HG02885 (cell line): ENCODE measurements at regions not wholly inside any gene's neighbourhood (a gene's known extent, or its start where the extent isn't known, plus 50 kb on each side); places are given as distances from the start of the nearest gene placed in this dataset.
"Not testable (repeated sequence)": the region's sequence is repeated elsewhere in the genome, so short reads cannot be mapped to it uniquely, and the experiment has no call there.

Source experiments
- ATAC-seq: cut with Tn5 transposase; IDR thresholded peaks from one replicate; pipeline ENCODE4 v1.9.1; 2021; ENCODE audit warnings: mild to moderate bottlenecking; ENCODE audit not compliant: unreplicated experiment, poor library complexity

DNA sequence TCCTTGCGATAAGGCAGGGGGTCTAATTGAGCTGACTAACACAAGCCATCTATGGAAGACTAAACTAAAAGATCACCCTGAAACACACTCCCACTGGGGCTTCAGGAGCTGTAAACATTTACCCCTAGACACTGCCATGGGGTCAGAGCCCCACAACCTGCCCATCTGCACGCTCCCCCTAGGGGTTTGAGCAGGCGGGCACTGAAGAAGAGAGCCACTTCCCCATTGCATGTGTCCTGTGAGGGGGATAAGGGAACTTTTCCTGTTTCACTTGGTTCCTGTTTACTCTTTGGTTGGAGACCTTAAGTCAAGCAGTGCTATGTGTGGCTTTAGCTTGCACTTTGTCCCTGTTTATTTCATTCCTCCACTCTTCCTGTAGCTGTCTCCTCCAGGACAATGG, 1929.5 kb upstream of the CDH9 start:
- no peak for ATAC-seq

GRCh38 chr5:28961816-28962215, 1923.4 kb upstream of the CDH9 start:
- no peak for ATAC-seq

DNA sequence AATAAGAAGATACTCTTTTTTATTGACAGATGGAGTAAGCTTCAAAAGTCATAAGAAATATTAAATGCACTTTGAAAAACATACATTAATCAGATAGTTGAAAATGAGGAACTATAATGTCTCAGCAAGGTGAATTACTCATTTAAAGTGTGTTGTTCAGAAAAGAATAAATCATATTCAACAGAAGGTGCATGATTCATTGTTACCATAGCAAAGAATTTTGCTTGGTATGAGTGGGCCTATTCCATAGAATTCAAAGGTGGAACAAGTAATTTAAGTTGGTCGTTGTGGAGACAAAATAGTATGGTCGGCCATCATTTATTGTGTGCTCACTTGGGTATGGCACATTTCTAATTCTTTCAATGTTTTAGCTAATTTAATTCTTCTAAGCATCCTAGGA, 1920.2 kb upstream of the CDH9 start:
- no peak for ATAC-seq

DNA sequence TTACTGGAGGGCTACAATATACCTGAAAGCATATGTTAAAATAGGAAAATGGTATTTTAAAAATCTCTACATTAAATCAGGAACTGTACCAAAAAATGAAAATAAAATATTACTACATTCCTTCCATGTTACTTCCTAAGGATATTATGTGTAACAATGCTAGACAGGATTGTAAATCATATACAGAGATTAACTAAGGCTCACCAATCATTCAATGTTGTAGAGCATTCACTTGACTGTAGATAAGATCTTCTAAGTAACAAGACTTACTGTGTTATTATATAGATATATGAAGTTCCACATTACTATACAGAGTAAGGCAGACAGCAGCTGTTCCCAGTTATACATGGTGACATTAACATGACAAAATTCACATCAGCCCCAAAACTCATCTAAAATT, 1919.1 kb upstream of the CDH9 start:
- no peak for ATAC-seq

- ATAC-seq = no peak
Observed at GRCh38 chr5:28954074-28954473, 1915.7 kb upstream of the CDH9 start.

DNA sequence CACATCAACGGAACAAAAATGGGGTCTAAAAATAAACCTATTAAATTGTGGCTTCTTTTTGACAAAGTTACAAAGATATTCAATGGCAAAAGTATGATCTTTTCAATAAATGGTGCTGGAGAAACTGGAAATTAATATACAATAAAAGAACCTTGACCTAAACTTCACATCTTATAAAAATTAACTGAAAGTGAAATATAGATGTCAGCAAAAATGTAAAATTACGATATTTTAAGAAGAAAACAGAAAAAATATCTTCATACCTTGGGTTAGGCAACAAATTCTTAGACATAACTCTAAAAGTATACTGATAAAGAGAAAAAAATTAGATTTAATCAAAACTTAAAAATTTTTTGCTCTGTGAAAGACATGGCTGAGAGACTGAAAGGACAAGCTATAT, 1909.5 kb upstream of the CDH9 start:
- ATAC-seq = no peak

- ATAC-seq = no peak
Observed at GRCh38 chr5:28945859-28946258, 1907.5 kb upstream of the CDH9 start.

DNA sequence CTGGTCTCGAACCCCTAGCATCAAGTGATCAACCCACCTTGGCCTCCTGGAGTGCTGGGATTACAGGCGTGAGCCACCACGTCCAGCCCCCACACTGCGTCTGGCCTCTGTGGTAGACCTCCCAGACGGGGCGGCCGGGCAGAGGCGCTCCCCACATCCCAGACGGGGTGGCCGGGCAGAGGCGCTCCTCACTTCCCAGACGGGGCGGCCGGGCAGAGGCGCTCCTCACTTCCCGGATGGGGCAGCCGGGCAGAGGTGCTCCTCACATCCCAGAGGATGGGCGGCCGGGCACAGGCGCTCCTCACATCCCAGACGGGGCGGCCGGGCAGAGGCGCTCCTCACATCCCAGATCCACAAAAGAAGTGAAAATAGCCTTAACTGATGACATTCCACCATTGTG, 1891.0 kb upstream of the CDH9 start:
- ATAC-seq = not testable (repeated sequence)

- ATAC-seq = not testable (repeated sequence)
Observed at GRCh38 chr5:28928327-28928790, 1890.0 kb upstream of the CDH9 start.

- no peak for ATAC-seq
Observed at GRCh38 chr5:28927559-28928326, 1889.4 kb upstream of the CDH9 start.

DNA sequence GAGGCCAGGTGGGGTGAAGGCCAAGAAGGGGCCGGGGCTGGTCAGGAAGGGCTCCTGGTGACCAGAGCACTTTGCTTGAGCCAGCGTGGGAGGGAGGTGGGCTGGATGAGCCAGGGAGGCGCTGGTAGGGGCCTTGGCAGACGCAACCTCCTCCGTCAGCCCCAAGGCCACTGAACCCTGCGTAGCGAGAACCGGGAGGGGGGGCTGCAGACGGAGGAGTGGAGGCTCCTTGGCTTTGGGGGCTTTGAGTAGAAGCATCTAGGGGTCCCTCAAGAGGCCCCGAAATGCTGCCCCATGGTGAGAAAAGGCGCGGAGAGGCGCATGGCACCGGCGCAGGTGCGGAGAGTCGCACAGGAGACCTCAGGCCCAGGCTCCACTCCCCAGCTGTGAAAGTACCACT, 1888.0 kb upstream of the CDH9 start:
- no peak for ATAC-seq

- ATAC-seq = no peak
Observed at GRCh38 chr5:28917631-28918030, 1879.2 kb upstream of the CDH9 start.

DNA sequence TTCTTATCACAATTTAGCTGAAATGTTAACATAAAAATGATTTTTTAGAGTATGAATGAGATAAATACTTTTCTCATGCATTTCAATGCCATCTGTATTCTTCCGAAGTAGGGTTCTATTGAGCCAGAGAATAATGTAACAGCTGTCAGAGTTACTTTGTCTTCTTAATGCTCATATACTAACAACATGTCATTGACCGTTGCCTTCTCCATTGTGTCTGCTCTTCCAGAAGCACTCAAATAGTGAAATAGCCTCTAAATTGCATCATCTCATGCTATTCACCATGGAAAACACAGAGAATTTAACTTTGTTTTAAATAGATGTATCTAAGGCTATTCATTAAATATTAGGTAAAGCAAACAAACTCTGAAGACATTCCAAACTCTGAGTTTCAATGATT, 1875.9 kb upstream of the CDH9 start:
- no peak for ATAC-seq

- ATAC-seq = no peak
Observed at GRCh38 chr5:28903643-28904042, 1865.3 kb upstream of the CDH9 start.

DNA sequence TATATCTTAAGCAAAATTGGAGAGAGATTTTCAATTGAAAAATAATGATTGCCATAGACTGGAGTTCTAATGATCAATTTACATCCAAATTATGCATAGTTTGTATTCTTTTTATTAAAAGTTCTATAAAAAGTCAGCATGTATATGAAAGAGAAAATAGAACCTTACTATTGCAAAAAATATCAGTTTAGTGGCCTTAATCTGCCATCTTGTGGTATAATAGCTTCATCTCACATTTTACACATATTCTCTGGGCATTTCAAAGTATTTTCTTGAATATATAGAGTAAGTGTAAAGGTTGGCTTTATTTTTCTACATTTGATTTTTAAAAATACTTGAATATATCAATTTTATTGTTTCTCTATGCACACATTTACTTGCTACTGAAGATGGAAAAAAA, 1858.6 kb upstream of the CDH9 start:
- ATAC-seq = no peak

GRCh38 chr5:28880936-28881335, 1842.5 kb upstream of the CDH9 start:
- no peak for ATAC-seq

DNA sequence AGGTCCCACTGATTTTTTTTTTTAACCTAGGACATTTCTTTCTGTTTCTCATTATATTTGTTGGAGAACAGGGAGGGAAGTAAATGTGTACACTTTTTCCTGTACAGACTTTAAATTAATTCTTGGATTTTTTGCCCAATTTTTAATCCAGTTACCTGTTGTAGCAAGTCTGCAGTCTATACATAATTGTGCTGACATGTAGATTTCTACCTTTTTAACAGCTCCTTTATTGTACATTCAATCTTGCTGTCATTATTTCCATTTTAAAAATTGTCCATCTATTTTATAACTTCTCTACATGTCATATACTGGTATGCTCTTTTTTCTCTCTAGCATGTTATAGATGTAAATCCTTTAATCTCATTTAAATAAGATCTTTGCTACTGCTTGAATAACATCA, 1838.7 kb upstream of the CDH9 start:
- no peak for ATAC-seq

DNA sequence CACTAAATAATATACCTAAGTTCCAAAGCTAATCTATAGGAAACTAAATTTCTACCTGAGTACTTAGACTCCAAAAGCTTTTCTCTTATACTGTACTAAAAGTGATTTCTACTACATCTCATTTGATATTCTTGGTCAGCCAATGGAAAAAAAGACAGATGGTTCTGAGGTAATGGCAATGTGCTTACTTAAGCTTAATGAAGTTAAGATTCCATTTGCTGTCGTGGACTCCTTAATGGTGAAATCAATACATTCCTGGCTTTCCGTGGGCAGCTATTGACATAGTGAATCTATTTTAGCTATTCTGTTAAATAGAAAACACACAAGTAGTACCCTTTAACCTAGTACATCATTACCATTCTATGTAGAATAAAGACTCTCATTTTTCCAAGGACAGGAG, 1825.6 kb upstream of the CDH9 start:
- ATAC-seq = no peak

- ATAC-seq = no peak
Observed at GRCh38 chr5:28862860-28863196, 1824.4 kb upstream of the CDH9 start.

DNA sequence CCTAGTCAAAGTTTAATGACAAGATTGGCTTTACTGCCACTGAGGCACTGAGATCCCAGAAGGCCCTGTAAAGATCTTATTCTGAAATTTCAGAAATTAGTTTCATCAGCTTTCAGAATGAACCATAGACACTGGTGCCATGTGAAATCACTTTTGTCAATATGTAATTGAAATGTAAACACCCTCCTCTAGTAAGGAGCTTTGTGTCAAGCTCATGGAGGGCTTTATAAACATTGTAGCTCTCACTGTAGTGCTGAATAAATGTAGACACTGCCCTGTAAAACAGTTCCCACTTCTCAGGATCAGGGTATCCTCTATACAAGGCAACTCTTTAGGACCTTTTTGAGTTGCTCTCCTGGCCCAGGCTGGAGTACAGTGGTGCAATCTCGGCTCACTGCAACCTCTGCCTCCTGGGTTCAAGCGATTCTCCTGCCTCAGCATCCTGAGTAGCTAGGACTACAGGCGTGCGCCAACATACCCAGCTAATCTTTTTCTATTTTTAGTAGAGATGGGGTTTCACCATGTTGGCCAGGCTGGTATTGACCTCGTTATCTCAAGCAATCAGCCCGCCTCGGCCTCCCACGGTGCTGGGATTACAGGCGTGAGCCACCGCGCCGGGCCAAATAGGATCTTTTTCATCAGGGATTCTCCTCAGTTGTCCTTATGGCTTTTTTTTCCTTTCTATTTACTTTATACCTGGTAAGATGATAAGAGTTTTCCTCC, 1823.9 kb upstream of the CDH9 start:
- ATAC-seq = no peak

DNA sequence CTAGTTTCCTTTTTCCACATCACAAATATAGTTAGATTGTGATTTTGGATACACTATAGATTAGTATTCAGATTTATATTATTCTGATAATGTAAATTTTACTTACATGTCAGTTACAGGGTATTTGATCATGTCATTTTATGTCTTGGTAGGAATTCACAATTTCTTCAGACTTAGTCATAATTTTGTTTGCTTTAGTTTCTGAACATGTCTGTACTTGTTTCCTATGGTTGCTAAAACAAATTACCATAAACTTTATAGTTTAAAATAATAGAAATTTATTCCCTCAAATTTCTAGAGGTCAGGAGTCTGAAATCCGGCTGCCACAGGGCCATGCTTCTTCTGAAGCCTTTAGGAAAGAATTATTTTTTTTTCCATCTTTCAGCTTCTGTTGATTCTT, 1817.2 kb upstream of the CDH9 start:
- ATAC-seq = no peak

DNA sequence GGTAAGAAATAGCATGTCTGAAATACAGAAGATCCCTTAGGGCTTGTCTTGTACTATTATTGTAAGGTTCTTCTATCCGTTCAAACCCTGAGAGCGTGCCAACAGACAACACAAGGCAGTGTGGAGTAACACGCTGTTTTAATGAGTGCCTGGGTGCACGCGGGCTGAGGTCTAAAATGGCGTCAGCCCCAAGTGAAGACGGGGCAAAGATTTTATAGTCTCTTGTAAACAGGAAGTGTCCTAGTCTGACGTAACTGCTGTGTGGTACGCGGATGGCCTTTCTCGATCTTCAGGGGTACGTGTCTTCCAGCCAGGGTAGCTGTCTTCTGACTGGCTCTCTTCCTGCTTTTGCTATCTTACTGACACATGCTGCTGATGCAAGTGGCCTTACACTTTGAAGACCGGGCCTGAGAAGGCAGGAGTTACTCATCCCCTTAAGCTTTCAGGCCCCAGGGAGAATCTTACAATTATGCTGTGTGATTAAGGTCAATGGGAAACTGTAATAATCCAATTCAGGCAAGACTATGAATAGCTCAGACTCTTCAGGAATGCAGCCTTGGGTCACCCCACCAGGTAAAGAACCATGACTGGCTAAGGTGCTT, 1812.0 kb upstream of the CDH9 start:
- ATAC-seq = no peak
